ENCODE measurements at regions not wholly inside any gene's neighbourhood (a gene's known extent, or its start where the extent isn't known, plus 50 kb on each side); places are given as distances from the start of the nearest gene placed in this dataset.

DNA sequence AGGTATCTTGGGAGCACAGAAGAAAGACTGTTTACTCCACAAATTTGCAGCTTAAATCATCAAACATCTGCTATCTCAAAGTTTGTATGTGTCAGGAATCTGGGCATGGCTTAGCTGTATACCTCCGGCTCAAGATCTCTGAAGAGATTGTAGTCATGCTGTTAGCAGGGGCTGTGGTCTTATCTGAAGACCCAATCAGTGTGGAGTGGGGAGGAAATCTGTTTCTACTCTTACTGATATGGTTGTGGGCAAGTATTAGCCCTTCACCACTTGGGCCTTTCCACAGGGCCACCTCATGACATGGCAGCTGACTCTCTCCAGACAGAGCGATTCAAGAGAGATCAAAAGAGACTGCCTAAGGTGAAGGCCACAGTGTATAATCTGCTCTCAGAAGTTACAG lies 438.7 kb downstream of the KIF2B start:
- TF ChIP-seq POLR2A (IDR thresholded peaks at IDR 0.05) (no peak), POLR2AphosphoS5 (IDR thresholded peaks at IDR 0.05) (no peak)
- TF ChIP-seq, protein P1, sequence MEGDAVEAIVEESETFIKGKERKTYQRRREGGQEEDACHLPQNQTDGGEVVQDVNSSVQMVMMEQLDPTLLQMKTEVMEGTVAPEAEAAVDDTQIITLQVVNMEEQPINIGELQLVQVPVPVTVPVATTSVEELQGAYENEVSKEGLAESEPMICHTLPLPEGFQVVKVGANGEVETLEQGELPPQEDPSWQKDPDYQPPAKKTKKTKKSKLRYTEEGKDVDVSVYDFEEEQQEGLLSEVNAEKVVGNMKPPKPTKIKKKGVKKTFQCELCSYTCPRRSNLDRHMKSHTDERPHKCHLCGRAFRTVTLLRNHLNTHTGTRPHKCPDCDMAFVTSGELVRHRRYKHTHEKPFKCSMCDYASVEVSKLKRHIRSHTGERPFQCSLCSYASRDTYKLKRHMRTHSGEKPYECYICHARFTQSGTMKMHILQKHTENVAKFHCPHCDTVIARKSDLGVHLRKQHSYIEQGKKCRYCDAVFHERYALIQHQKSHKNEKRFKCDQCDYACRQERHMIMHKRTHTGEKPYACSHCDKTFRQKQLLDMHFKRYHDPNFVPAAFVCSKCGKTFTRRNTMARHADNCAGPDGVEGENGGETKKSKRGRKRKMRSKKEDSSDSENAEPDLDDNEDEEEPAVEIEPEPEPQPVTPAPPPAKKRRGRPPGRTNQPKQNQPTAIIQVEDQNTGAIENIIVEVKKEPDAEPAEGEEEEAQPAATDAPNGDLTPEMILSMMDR (IDR thresholded peaks at IDR 0.05), result no peak
